C4-2B (cell line): ENCODE measurements at regions not wholly inside any gene's neighbourhood (a gene's known extent, or its start where the extent isn't known, plus 50 kb on each side); places are given as distances from the start of the nearest gene placed in this dataset.

Experiments
- ZFX ChIP-seq: fragments of 450-650 bp; IDR thresholded peaks from 2 replicates; pipeline ENCODE4 v1.6.1; 2017
- TF ChIP-seq, protein P1 (sequence below): fragments of 450-650 bp; conservative IDR thresholded peaks from 2 replicates; pipeline ENCODE4 v1.5.1; 2017; ENCODE audit warnings: mild to moderate bottlenecking

GRCh38 chr2:238700117-238700457, 147.8 kb upstream of the TWIST2 start:
- TF ChIP-seq, protein P1, sequence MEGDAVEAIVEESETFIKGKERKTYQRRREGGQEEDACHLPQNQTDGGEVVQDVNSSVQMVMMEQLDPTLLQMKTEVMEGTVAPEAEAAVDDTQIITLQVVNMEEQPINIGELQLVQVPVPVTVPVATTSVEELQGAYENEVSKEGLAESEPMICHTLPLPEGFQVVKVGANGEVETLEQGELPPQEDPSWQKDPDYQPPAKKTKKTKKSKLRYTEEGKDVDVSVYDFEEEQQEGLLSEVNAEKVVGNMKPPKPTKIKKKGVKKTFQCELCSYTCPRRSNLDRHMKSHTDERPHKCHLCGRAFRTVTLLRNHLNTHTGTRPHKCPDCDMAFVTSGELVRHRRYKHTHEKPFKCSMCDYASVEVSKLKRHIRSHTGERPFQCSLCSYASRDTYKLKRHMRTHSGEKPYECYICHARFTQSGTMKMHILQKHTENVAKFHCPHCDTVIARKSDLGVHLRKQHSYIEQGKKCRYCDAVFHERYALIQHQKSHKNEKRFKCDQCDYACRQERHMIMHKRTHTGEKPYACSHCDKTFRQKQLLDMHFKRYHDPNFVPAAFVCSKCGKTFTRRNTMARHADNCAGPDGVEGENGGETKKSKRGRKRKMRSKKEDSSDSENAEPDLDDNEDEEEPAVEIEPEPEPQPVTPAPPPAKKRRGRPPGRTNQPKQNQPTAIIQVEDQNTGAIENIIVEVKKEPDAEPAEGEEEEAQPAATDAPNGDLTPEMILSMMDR = no peak
- TF ChIP-seq ZFX = no peak
